Left ventricle myocardium inferior (tissue), 1 donor: ENCODE measurements at regions not wholly inside any gene's neighbourhood (a gene's known extent, or its start where the extent isn't known, plus 50 kb on each side); places are given as distances from the start of the nearest gene placed in this dataset.

Experiments used
- DNase-seq: peaks from one replicate; pipeline ENCODE4 v3.0.0-alpha.2; 2020
- H3K27ac ChIP-seq: fragments of 200-600 bp; replicated peaks from 2 replicates; pipeline ENCODE4 v1.8.0; 2021
- H3K27me3 ChIP-seq: fragments of 200-600 bp; 2 replicates; pipeline ENCODE4 v1.8.0; 2021; ENCODE audit warnings: low read depth
- H3K36me3 ChIP-seq: fragments of 200-600 bp; 2 replicates; pipeline ENCODE4 v1.8.0; 2021
- H3K4me1 ChIP-seq: fragments of 200-600 bp; 2 replicates; pipeline ENCODE4 v1.8.0; 2021
- H3K4me3 ChIP-seq: fragments of 200-600 bp; 2 replicates; pipeline ENCODE4 v1.8.0; 2021; ENCODE audit warnings: mild to moderate bottlenecking, moderate library complexity
- H3K9me3 ChIP-seq: fragments of 200-600 bp; replicated peaks from 2 replicates; pipeline ENCODE4 v1.8.0; 2021
- CTCF ChIP-seq: fragments of 200-600 bp; IDR thresholded peaks from 2 replicates; pipeline ENCODE4 v1.8.0; 2021; ENCODE audit warnings: antibody characterized with exemption, mild to moderate bottlenecking, borderline replicate concordance
- intact Hi-C: fragments of 100-400 bp; cut with micrococcal nuclease; formaldehyde crosslinking; loops from one replicate; pipeline ENCODE4 v1.11.0; 2022
- donor health status: DM: no; HTN: yes; CAD: no; lungs with severe emphysema.

GRCh38 chr3:165462636-165463334 lies 266.6 kb upstream of the SLITRK3 start:
- no peaks in the 10 kb centered on the region for H3K36me3 ChIP-seq
- no peaks in the 10 kb centered on the region for H3K4me1 ChIP-seq
- H3K4me3 ChIP-seq = no peak overlapping the region
- H3K9me3 ChIP-seq = no peaks in the 10 kb centered on the region
- no peak overlapping the region for H3K27ac ChIP-seq
- no peak for TF ChIP-seq CTCF
- no peak for DNase-seq
- intact Hi-C loops = no loop called here
- H3K27me3 ChIP-seq = no peaks in the 10 kb centered on the region

- Histone ChIP-seq H3K36me3 (no peaks in the 10 kb centered on the region), H3K27ac (no peak overlapping the region), H3K4me3 (no peak overlapping the region), H3K4me1 (no peaks in the 10 kb centered on the region), H3K9me3 (peaks cover 15% of the 10 kb centered on the region), H3K27me3 (no peaks in the 10 kb centered on the region)
- intact Hi-C loops = no loop called here
- no peak for TF ChIP-seq CTCF
- DNase-seq = no peak
Measured at GRCh38 chr3:165459924-165460835, 264.0 kb upstream of the SLITRK3 start.

GRCh38 chr3:165459111-165459510 lies 262.9 kb upstream of the SLITRK3 start:
- no peaks in the 10 kb centered on the region for H3K36me3 ChIP-seq
- no peak overlapping the region for H3K4me3 ChIP-seq
- no peaks in the 10 kb centered on the region for H3K4me1 ChIP-seq
- H3K27me3 ChIP-seq = no peaks in the 10 kb centered on the region
- DNase-seq = no peak
- intact Hi-C loops = no loop called here
- H3K9me3 ChIP-seq = peaks cover 25% of the 10 kb centered on the region
- TF ChIP-seq CTCF = no peak
- H3K27ac ChIP-seq = no peak overlapping the region

GRCh38 chr3:165457096-165457495 lies 260.9 kb upstream of the SLITRK3 start:
- H3K9me3 ChIP-seq = peaks cover 43% of the 10 kb centered on the region
- no peaks in the 10 kb centered on the region for H3K36me3 ChIP-seq
- no peaks in the 10 kb centered on the region for H3K4me1 ChIP-seq
- no peak overlapping the region for H3K4me3 ChIP-seq
- no peak for TF ChIP-seq CTCF
- H3K27ac ChIP-seq = no peak overlapping the region
- intact Hi-C loops = no loop called here
- no peaks in the 10 kb centered on the region for H3K27me3 ChIP-seq
- DNase-seq = no peak

- intact Hi-C loops = no loop called here
- no peaks in the 10 kb centered on the region for H3K4me1 ChIP-seq
- no peak for TF ChIP-seq CTCF
- H3K9me3 ChIP-seq = peaks cover 48% of the 10 kb centered on the region
- H3K4me3 ChIP-seq = no peak overlapping the region
- no peak overlapping the region for H3K27ac ChIP-seq
- no peaks in the 10 kb centered on the region for H3K36me3 ChIP-seq
- no peaks in the 10 kb centered on the region for H3K27me3 ChIP-seq
- no peak for DNase-seq
Measured at GRCh38 chr3:165455793-165456192, 259.6 kb upstream of the SLITRK3 start.
